ENCODE measurements at regions not wholly inside any gene's neighbourhood (a gene's known extent, or its start where the extent isn't known, plus 50 kb on each side); places are given as distances from the start of the nearest gene placed in this dataset.

- TF ChIP-seq CTCF (IDR thresholded peaks at IDR 0.05; ENCODE audit: low read depth, low read length, poor library complexity, severe bottlenecking) (no peak), EZH2phosphoT487 (IDR thresholded peaks at IDR 0.05; ENCODE audit: borderline replicate concordance, low read length) (no peak)
Observed at GRCh38 chr13:55653497-55653896, 1487.2 kb upstream of the PRR20A start.
